Stimulated activated CD4-positive, alpha-beta T cell treated with anti-CD3 and anti-CD28 coated beads, TNF-alpha, amount 100 ng/mL, for 24 hours (primary cell): ENCODE measurements at regions not wholly inside any gene's neighbourhood (a gene's known extent, or its start where the extent isn't known, plus 50 kb on each side); places are given as distances from the start of the nearest gene placed in this dataset.
A peak's percentile ranks its signal among the peaks of the same experiment; 100 is the strongest.

Experiments used
- DNase-seq, 3 experiments: peaks; one replicate each; pipeline ENCODE4 v3.0.0-alpha.2; 2020; ENCODE audit warnings: low read depth in 3 of 3

DNA sequence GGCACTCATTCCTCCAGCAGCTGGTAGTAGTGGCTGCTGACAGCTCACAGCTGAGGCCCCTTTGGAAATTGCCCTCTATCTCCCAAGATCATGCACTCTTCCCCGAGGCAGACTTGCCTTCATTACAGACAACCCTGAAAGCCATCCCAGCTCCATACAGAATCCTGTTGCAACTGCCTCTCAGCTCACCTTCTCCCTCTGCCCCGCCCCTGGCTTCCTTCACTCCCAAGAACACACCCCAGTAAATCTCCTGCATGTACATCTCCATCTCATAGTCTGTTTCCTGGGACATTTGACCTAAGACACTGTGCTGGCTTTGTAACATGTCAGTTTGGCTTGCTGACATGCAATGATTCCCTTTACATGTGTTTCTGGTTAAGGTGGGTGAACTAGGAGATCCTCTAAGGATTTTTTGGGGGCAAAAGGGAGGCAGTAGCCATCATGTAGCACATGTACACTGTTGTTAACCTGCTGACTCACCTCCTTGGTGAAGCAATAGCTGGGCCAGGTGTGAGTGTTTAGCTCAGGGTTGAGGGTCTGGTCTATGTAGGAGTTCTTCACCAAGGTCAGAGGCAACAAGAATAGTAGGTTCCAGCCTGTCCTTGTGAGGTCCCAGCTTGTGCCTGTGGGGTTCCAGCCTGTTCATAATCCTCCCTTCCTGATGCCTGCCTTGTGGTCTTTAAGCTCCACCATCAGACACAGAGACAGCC is 179.6 kb downstream of the CSNK2A3 start:
- no peak for DNase-seq

DNA sequence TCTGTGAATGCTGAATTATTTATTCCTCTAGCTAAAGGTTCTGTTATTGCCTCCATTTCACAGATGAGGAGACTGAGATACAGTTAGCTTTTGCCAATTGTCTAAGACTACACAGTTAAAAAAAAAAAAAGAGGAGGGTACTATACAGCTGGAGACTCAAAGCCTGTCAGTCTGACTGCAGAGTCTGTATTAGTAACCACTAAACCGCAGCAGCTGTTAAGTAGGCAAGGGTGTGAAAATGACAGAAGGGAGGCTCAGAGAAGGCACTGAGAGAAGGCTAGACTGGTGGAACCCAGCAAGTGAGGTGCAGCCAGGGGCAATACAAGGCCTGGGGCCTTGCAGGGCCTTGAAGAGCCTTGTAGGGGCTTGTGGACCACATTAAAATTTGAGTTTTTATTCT is 181.2 kb downstream of the CSNK2A3 start:
- no peak for DNase-seq

DNA sequence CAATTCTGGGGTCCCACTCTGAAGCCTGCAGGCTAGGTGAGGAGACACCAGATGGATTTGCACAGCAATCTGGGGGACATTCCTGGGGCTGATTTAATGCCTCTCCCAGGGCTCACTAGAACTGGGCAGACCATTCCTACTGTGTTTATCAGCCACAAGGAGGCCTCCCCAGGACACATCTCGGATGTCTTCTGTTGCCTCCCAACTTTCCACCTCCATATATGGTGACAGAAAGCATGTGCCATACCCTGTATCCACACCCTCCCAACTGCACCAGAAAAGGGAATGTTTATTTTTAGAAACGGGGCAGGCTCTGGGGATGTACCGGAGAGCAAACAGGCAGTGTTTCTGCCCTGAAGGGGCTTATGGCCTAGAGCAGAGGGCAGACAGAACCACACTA is 181.8 kb downstream of the CSNK2A3 start:
- DNase-seq = no peak

DNA sequence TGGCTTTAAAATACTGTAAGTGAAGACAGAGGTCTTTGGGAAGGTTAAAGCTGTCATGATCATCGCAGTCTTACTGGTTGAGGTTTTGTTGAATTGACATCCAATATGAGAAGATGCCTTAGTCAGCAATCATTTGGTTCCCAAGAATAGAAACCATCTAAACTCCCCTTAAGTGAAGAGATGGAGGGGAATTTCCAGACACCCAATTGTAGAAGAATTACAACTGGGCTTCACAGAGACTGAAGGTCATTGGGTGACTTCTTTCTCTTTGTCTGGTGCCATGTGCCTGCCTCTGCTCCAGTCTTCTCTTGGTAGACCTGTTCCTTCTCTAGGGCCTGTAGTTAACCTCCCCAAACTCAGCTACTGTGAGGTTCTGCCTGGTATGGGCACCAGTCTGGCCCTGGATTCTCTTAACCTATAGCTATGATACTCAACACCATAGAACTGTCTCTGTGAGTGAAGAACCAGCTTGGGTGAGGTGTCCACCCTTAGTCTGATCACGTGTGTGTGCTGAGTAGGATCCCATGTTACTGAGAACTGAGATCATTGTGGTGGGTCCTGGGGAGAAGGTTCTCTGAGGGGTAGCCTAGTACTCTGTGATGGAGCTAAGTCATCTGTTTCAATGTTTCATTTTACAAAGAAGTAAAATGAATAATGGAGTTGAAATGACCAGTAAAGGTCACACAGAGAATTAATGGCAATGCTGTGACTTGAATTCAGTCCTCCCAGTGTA is 182.5 kb downstream of the CSNK2A3 start:
- no peak for DNase-seq

DNA sequence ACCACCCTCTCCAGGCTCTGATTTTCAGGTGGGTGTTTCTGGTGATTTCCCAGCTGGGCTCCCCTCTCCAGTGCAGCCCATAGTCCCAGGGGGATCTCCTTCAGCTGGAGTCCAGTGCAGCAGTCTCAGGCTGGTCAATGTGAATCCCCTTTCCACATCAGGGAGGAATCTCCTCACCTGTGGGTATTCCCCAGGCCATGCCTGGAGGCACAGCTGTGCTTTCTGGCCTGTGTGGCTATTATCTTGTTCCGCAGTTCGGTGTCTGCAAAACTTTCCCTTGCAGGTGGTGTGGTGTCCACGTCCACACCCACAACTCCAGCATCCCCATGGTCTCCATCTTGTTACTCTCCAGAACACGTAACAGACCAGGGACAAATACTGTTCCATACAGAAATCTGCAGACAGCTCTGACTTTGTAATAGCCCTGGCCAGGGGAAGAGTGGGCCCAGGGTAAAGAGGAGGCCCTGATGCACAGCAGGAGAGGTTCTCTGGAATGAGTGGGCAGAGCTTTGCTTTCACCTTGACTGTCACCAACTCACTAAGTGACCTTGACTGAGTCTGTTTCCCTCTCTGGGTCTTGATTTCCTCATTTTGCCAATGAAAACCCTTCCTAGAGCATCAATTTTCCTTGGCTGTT is 183.2 kb downstream of the CSNK2A3 start:
- DNase-seq = no peak

DNA sequence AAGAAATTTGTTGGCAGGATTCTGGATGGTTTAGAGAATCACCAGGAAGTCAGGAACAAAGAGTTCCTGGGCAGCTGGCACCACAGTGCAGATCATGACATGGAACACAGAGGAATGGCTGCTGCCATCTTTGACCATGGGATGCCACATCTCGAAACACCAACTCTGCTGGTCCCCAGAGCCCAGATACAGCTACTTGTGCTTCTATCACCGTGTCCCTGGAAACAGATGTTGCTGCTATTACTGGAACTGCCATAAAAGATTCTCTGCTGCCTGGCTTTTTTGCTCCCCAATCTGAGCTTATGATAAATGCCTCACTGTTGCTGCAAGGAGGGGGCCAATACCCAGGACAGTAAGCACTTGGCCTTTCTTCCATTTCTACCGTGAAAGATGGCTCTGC is 185.2 kb downstream of the CSNK2A3 start:
- no peak for DNase-seq

DNA sequence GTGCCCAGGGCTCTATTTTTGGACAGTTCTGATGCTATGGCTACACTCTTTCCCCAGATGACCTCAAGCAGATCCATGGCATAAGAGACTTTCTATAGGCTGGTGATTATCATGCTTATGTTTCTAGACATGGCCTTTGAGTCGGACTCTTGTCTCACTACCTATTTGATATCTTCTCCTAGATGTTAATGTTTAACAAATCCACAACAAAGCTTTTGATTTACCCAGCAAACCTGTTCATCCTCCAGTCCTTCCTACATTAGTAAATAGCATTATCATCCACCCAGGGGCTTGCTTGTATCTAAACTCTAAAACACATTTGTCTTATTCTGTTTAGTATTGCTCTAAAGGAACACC is 188.7 kb downstream of the CSNK2A3 start:
- no peak for DNase-seq

DNA sequence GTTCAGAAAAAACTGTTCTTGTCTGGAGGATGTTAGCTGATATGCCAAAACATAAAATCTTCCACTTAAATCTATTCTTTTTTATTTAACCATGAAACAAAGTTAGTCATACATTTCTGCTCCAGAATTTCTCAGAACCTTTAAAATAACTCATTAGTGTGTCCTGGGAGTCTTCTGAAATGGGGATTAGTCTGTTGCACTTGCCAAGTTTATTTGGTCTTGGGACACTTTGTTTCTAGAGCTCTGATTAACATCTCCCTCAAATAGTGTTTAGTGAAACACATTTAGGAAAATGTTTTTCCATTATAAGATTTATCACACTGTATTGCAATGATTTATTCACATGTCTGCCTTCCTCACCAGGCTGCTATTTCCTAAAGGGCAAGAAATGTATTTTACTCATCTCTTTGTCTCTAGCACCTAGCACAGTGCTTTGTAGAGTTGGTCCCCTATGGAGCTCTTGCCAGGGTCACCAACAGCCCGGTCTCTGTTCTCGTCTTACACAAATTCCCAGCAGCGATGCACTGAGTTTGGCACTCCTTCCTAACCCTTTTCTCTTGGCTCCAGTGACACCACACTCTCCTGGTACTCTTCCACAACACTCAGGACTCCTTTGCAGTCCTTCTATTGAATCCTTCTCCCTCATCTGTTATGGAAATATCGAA is 189.2 kb downstream of the CSNK2A3 start:
- no peak for DNase-seq

DNA sequence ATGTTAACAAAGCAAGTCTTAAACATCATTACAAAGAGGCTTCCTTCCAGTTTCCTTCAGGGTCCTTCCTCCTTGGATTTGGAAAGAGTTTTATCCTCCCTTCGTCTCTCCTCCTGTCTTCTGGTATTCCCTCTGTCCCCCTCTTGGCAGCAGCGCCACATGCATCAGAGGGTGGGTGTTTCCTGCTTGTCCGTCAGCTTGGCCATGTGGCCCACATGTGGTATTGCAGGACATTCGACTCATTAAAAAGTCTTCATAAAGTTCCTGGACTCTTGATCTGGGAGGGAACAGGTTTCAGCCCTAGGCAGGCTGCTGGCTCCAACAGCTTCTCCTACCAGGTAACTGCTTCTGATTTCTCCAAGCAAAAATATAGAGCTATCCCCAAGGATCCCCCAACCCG is 189.8 kb downstream of the CSNK2A3 start:
- no peak for DNase-seq

DNA sequence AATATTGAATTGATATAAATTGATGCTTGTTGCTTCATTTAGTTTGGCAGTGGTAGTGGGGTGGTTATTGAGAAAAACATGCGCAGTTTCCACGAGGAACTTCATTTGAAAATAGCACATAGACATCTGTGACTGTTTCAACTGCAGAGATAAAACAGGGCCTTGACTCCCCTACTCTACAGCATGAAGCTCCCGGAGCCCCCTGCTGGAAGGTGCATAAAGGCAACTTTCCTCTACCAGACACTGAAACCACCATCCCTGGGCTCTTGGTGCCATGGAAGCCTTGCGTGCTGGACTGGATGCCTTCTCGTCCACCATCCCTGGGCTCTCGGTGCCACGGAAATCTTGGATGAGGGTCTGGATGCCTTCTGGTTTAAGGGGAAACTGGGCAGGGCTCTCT is 195.9 kb downstream of the CSNK2A3 start:
- DNase-seq = peak in 1 of 3 experiments; percentile 27

DNA sequence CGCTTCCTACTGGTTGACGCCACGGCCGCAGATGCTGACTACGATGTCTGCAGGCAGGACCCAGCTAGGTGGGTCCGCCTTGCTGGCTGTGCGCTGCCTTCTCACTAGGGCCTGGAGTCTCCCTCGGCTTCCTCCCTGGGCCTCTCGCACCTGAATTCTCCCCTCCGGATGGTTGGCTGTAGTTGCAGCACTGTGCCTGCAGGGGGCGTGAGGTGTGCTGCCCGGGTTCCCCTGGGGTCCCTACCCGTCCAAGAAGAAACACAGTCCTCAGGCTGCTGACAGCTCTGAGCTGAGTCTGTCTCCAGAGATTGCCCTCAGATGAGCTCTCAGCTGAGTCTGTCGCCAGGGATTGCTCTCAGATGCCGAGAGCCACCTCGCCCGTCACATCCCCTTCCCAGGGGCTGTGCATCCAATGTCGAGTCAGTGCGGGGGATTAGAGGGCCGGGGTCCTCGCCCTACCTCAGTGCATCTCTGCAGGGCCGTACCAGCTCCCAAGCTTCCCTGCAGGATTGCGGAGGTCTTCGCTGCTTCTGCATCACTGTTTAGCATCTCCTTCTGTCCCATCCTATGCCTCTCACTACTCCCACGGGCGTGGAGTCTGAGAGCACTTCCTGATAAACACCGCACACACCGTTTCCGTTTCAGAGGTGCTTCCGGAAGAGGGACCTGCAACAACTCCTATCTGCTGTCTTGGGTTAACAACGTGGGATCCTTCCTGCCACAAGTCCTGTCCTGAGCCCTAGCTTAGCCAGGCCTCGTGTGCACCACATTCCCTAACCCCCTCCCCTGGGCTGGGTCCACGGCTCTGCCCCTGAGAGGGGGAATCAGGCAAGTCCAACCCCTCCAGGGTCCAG is 196.9 kb downstream of the CSNK2A3 start:
- DNase-seq = peak in 1 of 3 experiments; percentile 49

DNA sequence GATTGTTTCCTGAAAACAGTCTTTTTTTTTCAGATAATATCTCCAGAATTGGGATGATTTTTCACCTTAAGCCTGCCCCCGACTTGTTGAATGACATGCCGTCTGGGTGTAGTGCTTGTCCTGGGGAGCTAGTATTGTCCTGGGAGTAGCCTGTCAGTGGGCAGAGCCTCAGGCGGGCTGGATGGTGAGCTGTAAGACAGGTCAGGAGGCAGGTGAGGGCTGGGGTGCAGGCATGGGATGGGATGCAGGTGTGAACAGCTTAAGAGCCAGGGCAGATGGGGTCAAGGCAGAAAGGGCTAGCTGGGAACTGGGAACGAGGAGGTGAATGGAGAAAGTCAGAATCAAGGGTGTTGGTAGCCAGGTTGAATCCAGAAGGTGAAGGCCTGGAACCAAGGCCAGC is 200.2 kb downstream of the CSNK2A3 start:
- DNase-seq = no peak

DNA sequence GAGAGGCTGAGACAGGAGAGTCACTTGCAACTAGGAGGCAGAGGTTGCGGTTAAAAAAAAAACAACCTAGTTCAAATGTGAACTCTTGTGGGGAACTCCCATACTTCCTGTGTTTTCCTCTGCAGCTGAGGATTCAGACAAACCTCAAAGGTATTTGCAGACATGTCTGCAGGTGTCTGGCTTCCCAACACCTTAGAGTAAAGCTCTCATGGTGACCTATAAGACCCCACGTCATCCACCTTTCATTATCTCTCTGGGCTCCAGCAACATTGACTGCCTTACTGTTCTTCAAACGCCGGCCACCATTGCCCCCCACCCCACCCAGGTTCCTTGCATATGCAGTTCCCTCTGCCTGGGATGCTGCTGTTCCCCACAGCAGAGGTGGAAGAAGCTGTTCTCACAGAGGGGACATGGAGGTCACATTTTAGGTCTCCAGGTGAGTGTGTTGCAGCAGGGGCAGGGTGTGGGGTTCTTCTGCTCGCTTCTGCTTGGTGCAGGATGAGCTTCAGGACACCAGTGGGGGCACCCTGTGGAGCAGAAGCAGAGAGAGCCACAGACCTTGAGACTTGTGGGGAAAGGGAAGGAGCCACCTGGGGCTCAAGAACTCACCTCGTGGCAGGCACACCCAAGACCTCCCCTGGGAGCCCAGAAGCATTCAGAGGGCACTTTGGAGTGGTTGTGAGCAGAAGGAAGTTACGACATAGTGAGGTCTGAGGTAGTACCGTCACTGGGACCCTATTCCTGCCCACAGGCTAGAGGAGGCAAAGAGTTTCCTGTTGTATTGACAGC is 203.2 kb downstream of the CSNK2A3 start:
- DNase-seq = no peak

DNA sequence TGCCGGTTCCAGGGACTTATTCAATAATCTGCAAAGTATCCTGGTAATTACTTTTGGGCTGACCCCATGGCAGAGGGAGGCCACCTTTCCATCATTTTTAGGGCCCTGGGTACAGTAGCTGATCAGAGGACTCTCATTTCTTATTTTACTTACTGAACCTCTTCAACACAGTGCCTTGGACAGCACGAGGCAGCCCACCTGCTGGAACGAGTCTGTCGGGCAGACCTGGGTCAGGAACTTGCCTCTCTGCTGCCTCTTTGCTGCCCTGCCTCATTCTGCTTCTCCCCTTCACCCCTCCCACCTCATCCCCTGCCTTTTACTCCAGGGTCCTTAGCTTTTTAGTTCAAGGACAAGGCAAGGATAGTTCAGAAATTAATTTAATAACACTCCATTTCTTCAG is 204.5 kb downstream of the CSNK2A3 start:
- DNase-seq = no peak

DNA sequence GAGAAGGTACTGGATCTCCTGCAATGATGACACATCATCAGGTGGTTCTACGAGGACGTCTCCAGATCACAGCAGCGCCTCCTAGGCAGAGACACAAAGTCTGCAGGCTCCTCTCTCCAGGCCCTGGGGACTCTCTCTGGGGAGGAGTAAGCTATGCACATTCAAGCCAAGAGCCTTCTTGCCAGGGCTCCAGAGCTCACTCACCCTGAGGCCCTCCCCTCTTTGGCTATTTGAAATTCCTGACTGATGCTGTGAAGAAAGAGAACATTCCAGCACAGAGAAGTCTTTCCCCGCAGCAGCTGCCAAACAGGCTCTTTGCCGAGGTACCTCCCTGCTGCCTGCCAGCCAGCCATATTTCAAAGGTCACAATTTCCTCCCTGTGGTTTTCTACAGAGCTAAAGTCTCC is 204.9 kb downstream of the CSNK2A3 start:
- peak in 1 of 3 experiments; percentile 20 for DNase-seq

DNA sequence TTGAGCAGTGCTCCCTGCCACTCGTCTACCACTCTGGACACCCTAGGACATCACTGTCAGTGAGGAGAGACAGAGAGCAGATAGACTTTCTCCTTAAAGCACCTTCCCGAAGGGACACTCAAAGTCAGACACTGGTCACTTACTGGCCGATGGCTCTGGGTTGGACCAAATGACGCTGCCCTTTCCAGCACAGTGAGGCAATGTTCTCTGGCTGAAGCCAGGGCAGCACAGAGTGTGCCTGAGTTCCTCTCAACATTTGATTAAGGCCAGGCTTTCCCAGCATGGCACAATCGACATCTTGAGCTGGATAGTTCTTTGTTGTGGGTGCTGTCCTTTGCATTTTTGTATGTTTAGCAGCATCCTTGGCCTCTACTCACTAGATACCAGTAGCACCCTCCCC is 206.2 kb downstream of the CSNK2A3 start:
- no peak for DNase-seq

DNA sequence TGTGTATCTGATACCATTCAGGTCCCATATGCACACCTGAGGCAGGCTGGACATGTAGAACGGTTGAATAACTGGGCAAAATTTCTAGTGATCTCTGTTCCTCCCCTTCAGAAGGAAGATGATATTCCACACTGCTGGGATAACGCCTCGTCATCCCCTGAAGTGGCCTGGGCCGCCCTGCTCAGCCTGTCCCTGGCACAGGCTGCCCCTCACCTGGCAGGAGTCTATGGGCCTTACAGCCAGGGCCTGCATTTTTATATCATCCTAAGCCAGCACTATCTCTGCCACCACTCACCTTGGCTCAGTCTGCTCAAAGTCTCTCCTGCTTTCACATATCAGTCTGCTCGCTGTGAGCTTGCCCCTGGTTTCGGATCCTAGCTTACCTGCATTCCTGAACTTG is 209.2 kb downstream of the CSNK2A3 start:
- no peak for DNase-seq

DNA sequence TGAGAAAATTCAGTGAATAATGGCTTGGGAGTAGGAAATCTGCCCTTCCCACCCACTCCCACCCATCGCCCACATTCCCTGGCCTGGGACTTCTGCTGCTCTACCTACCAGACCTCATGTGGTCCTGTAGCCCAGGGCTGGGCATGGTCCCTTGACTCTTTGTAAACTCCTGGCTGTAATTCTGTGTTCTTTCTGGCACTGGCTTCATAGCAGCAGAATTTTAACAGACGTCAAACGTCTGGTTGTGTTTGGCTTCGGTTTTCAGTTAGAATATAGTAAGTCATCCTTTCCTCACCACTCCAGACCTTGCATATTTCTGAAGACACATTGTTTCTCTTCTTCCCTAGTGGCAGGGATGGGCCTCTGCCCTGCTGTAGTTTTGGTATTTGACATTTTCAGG is 210.6 kb downstream of the CSNK2A3 start:
- DNase-seq = no peak

DNA sequence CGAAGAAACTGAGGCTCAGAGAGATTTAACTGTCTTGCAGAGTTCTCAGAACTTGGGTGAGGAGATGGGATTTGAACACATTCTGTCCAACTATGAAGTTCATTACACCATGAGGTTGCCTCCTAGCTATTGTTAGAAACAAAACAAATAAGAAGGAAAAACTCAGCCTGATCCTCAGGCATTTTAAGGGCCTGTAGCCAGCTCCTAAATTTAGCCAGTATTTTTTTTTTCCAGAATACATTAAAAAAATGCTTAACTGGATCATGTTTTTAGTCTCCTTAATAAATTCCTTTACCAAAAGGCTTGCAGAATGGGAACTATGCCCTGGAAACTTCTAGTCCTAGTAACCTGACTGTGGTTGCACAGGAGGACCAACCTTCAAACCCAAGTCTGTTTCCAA is 212.0 kb downstream of the CSNK2A3 start:
- no peak for DNase-seq

DNA sequence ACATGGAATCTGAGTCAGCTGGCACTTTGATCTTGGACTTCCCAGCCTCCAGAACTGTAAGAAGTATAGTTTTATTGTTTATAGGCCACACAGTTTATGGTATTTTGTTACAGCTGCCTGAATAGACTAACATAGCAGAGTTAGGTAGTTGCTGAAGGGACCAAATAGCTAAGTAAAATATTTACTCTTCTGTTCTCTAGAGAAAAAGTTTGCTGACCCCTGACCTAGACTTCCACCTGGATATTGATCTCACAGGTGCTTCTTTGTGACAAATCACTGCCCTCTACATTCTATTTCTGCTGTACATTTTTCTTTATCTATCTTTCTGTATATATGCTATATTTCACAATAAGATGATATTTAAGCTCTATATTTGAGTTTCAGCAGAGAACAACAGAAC is 212.5 kb downstream of the CSNK2A3 start:
- no peak for DNase-seq

DNA sequence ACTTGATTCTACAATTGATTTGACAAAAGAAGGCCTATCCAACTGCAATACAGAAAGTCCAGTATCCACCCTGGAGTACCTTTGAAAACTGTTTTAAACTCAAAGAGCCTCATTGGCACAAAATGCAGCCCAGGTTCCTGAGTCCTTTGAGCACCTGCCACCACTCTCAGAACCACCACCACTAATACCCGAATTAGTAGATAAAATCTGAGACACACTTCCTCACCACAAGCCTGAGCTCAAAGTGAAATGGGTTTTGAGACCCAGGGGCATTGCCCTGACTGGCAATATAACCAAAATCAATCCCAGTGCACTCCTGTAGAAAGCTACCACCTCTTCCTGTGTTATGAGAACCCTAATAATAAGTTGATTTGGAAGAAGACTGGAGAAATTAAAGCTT is 215.7 kb downstream of the CSNK2A3 start:
- no peak for DNase-seq
